ENCODE measurements at regions not wholly inside any gene's neighbourhood (a gene's known extent, or its start where the extent isn't known, plus 50 kb on each side); places are given as distances from the start of the nearest gene placed in this dataset.

DNA sequence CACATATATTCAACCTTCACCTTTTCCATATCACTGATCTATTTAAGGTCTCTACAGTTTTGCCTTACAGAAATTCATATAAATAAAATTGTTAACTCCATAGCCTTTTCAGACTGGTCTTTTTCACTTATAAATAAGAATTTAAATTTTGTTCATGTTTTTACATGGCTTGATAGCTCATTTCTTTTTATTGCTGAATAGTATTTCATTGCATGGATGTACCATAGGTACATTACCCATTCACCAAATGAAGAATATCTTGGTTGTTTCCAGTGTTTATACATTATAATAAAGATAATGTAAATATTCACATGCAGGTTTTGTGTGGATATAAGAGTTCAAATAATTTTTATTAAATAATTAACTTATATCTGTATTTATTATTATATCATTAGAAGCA is 1765.0 kb downstream of the OTOL1 start:
- Mint-ChIP-seq H3K4me1 (no peaks in the 10 kb centered on the region), H3K4me3 (no peak overlapping the region), H3K27me3 (no peaks in the 10 kb centered on the region), H3K9me3 (peaks cover 3 to 37% (median 7%) of the 10 kb centered on the region in 7 donors), H3K27ac (no peak overlapping the region), H3K36me3 (no peaks in the 10 kb centered on the region)
- no peaks in the 10 kb centered on the region for H3K4me1 ChIP-seq (ENCODE audit: control insufficient read depth, insufficient read depth, low read length, poor library complexity, severe bottlenecking)
- no peaks in the 10 kb centered on the region for H3K9me3 ChIP-seq (ENCODE audit: control insufficient read depth in 2 of 2, low read length in 2 of 2)
- no peaks in the 10 kb centered on the region for H3K36me3 ChIP-seq (ENCODE audit: control insufficient read depth, insufficient read depth, low read length)
- no peaks in the 10 kb centered on the region for H3K27me3 ChIP-seq (ENCODE audit: control insufficient read depth, insufficient read depth, low read length)
- H3K4me3 ChIP-seq (ENCODE audit: low read depth, low read length) = no peak overlapping the region
- ATAC-seq (ENCODE audit: low read depth in 2 of 2) (no peak), DNase-seq (no peak)
- H3K27ac ChIP-seq (ENCODE audit: insufficient read depth, low read length, poor library complexity, severe bottlenecking) = no peak overlapping the region

DNA sequence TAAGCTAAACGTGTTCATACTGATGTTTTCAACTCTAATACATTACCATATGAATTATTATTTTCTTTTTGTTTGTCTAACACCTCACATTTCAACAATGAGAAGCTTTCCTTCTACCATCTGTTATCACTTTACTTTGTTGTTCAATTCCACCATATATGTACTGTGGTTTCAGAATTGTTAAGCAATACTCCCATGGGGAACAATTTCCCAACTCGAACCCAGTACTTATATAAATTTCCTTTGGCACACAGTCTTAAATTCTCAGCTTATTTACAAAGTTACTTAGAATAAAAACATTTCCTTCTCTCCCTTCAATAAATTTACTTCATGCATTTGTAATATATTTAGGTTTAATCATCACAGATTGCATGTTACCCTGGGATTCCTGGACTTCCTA is 1764.4 kb downstream of the OTOL1 start:
- peaks cover 3 to 43% (median 7%) of the 10 kb centered on the region in 7 donors for H3K9me3 Mint-ChIP-seq
- H3K36me3 ChIP-seq (ENCODE audit: control insufficient read depth, insufficient read depth, low read length) = no peaks in the 10 kb centered on the region
- no peak overlapping the region for H3K4me3 ChIP-seq (ENCODE audit: low read depth, low read length)
- H3K27me3 Mint-ChIP-seq = no peaks in the 10 kb centered on the region
- no peaks in the 10 kb centered on the region for H3K4me1 Mint-ChIP-seq
- H3K4me1 ChIP-seq (ENCODE audit: control insufficient read depth, insufficient read depth, low read length, poor library complexity, severe bottlenecking) = no peaks in the 10 kb centered on the region
- H3K27me3 ChIP-seq (ENCODE audit: control insufficient read depth, insufficient read depth, low read length) = no peaks in the 10 kb centered on the region
- H3K36me3 Mint-ChIP-seq = no peaks in the 10 kb centered on the region
- no peak overlapping the region for H3K27ac Mint-ChIP-seq
- H3K9me3 ChIP-seq (ENCODE audit: control insufficient read depth in 2 of 2, low read length in 2 of 2) = no peaks in the 10 kb centered on the region
- DNase-seq (no peak), ATAC-seq (ENCODE audit: low read depth in 2 of 2) (no peak)
- H3K4me3 Mint-ChIP-seq = no peak overlapping the region
- no peak overlapping the region for H3K27ac ChIP-seq (ENCODE audit: insufficient read depth, low read length, poor library complexity, severe bottlenecking)

DNA sequence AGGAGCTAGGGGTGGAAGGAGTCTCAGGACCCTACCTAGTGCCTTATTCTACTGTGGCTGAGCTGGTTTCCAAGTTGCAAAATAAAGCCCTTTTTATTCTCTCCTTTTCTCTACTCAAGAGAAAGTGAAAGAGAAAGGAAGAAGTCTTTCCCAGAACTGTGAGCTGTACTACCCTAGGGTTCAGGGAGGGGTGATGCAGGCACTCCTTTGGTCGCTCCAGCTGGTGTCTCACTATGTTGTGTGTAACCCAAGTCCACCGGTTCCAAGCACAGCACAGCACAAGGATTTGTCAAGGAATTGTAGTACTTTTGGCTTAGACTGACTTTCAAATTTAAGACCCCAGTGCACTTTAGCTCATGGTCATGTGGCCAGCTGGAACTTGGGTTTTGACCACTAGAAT is 1721.7 kb downstream of the OTOL1 start:
- Histone ChIP-seq H3K36me3 (ENCODE audit: control insufficient read depth, insufficient read depth, low read length) (no peaks in the 10 kb centered on the region), H3K27ac (ENCODE audit: insufficient read depth, low read length, poor library complexity, severe bottlenecking) (no peak overlapping the region), H3K4me1 (ENCODE audit: control insufficient read depth, insufficient read depth, low read length, poor library complexity, severe bottlenecking) (no peaks in the 10 kb centered on the region), H3K4me3 (ENCODE audit: low read depth, low read length) (no peak overlapping the region), H3K27me3 (ENCODE audit: control insufficient read depth, insufficient read depth, low read length) (no peaks in the 10 kb centered on the region), H3K9me3 (ENCODE audit: control insufficient read depth in 2 of 2, low read length in 2 of 2) (peaks cover 2 to 6% of the 10 kb centered on the region in 2 experiments)
- no peak for DNase-seq
- Mint-ChIP-seq H3K4me1 (no peaks in the 10 kb centered on the region), H3K36me3 (no peaks in the 10 kb centered on the region), H3K4me3 (no peak overlapping the region), H3K27ac (no peak overlapping the region), H3K9me3 (peaks cover 1 to 17% (median 10%) of the 10 kb centered on the region in 7 donors), H3K27me3 (no peaks in the 10 kb centered on the region)
- ATAC-seq (ENCODE audit: low read depth in 2 of 2) = no peak

DNA sequence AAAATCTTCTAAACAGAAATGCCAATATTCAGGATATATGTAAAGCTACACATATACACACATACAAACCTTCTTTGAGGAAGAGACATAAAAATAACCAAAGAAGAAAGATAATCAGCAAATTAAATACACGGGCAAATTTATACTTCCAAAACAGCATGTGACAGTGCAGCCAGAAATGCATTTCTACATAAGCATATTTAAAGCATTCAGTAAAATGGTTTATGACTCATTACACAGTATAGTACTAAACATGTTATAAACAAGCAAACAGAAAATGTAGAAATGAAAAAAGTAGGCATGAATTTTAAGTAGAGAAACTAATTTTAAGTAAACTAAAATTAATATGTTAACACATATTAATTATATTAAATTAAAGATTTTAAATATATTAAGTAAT is 1717.2 kb downstream of the OTOL1 start:
- Mint-ChIP-seq H3K9me3 (peaks cover 1 to 14% (median 5%) of the 10 kb centered on the region in 7 donors), H3K27me3 (no peaks in the 10 kb centered on the region), H3K4me1 (no peaks in the 10 kb centered on the region), H3K36me3 (no peaks in the 10 kb centered on the region), H3K4me3 (no peak overlapping the region), H3K27ac (no peak overlapping the region)
- no peak for ATAC-seq (ENCODE audit: low read depth in 2 of 2)
- Histone ChIP-seq H3K36me3 (ENCODE audit: control insufficient read depth, insufficient read depth, low read length) (no peaks in the 10 kb centered on the region), H3K4me3 (ENCODE audit: low read depth, low read length) (no peak overlapping the region), H3K9me3 (ENCODE audit: control insufficient read depth in 2 of 2, low read length in 2 of 2) (peaks cover 2 to 6% of the 10 kb centered on the region in 2 experiments), H3K4me1 (ENCODE audit: control insufficient read depth, insufficient read depth, low read length, poor library complexity, severe bottlenecking) (no peaks in the 10 kb centered on the region), H3K27me3 (ENCODE audit: control insufficient read depth, insufficient read depth, low read length) (no peaks in the 10 kb centered on the region), H3K27ac (ENCODE audit: insufficient read depth, low read length, poor library complexity, severe bottlenecking) (no peak overlapping the region)
- DNase-seq = no peak

DNA sequence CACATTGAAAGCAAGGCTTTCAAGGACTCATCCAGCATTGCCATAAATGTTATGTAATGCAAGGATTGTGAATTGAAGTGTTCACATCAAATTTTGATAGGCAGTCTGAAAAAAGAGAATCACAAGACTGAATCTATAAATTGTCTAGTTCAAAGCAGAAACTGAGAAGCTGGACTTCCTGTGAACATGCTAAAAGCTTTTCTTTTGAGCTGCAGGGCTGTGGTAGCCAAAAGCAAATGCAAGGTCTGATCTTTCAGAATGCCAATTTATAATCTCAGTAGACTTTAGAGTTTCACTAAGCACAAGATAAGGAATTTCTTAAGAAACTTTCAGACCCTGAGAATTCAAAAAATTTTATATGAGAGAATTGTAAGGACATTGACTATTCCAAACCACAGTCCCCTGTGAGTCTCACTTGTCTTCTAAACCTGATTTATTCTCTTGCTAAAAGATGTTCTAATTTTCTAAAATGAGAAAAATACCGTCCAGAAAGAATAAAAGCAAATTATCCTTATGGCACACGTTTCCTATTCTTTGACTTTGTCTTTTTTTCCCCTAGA is 1700.3 kb downstream of the OTOL1 start:
- DNase-seq = no peak
- Mint-ChIP-seq H3K4me3 (no peak overlapping the region), H3K36me3 (no peaks in the 10 kb centered on the region), H3K27ac (no peak overlapping the region), H3K9me3 (peaks cover 0 to 16% (median 4%) of the 10 kb centered on the region in 7 donors), H3K27me3 (no peaks in the 10 kb centered on the region), H3K4me1 (no peaks in the 10 kb centered on the region)
- Histone ChIP-seq H3K4me3 (ENCODE audit: low read depth, low read length) (no peak overlapping the region), H3K27ac (ENCODE audit: insufficient read depth, low read length, poor library complexity, severe bottlenecking) (no peak overlapping the region), H3K27me3 (ENCODE audit: control insufficient read depth, insufficient read depth, low read length) (no peaks in the 10 kb centered on the region), H3K4me1 (ENCODE audit: control insufficient read depth, insufficient read depth, low read length, poor library complexity, severe bottlenecking) (no peaks in the 10 kb centered on the region), H3K36me3 (ENCODE audit: control insufficient read depth, insufficient read depth, low read length) (no peaks in the 10 kb centered on the region), H3K9me3 (ENCODE audit: control insufficient read depth in 2 of 2, low read length in 2 of 2) (peaks cover 0 to 5% of the 10 kb centered on the region in 2 experiments)
- no peak for ATAC-seq (ENCODE audit: low read depth in 2 of 2)

DNA sequence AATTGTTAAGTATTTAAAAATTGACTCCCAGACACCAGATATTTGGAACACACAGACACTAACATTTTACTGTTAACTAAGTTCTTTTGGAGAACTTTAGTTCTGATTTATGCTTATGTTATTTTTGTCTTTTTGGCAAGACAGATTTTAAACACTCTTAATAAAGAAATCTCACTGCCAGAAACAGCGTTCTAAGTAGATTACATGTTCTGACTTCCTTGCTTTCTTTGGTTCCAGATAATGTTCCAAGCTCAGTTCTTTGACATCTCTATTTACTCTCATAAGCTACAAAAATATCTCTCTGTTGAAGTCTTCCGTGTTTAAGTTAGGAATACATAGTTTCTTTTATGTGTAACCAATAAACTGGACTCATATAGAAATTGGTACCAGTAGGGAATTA is 1699.6 kb downstream of the OTOL1 start:
- Histone ChIP-seq H3K9me3 (ENCODE audit: control insufficient read depth in 2 of 2, low read length in 2 of 2) (peaks cover 0 to 5% of the 10 kb centered on the region in 2 experiments), H3K4me1 (ENCODE audit: control insufficient read depth, insufficient read depth, low read length, poor library complexity, severe bottlenecking) (no peaks in the 10 kb centered on the region), H3K27ac (ENCODE audit: insufficient read depth, low read length, poor library complexity, severe bottlenecking) (no peak overlapping the region), H3K36me3 (ENCODE audit: control insufficient read depth, insufficient read depth, low read length) (no peaks in the 10 kb centered on the region), H3K4me3 (ENCODE audit: low read depth, low read length) (no peak overlapping the region), H3K27me3 (ENCODE audit: control insufficient read depth, insufficient read depth, low read length) (no peaks in the 10 kb centered on the region)
- Mint-ChIP-seq H3K27me3 (no peaks in the 10 kb centered on the region), H3K4me1 (no peaks in the 10 kb centered on the region), H3K27ac (no peak overlapping the region), H3K4me3 (no peak overlapping the region), H3K9me3 (peaks cover 0 to 15% (median 4%) of the 10 kb centered on the region in 7 donors), H3K36me3 (no peaks in the 10 kb centered on the region)
- DNase-seq = no peak
- ATAC-seq (ENCODE audit: low read depth in 2 of 2) = no peak

DNA sequence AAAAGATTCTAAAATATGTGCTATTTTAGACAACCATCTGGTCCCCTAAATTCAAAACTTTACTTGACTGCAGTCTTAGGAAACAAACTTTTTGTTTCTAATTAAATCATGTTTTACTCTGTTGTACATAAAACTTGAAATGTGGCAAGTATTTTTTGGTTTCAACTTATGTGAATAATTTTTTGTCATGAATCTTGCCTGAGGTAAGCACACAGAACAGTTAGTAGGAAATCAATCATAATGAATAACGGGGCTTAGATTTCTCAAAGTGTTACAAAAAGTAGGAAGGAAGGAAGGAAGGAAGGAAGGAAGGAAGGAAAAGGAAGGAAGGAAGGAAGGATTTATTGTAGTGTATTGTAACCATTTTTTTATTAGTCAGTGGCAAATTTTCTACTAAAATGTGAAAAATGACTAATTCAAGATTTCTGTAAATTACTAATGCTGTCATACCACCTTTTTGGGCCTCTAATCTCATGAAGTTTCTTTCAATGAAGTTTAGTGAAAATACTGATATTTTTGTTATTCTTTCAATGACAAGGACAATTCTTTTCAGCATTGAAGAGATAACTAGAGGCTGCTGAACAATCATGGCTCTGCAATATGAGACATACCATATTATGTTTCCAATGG is 1689.2 kb downstream of the OTOL1 start:
- Mint-ChIP-seq H3K4me3 (no peak overlapping the region), H3K4me1 (no peaks in the 10 kb centered on the region), H3K27me3 (no peaks in the 10 kb centered on the region), H3K27ac (no peak overlapping the region), H3K36me3 (no peaks in the 10 kb centered on the region), H3K9me3 (peaks cover 2 to 25% (median 4%) of the 10 kb centered on the region in 7 donors)
- DNase-seq = no peak
- H3K4me3 ChIP-seq (ENCODE audit: low read depth, low read length) = no peak overlapping the region
- no peaks in the 10 kb centered on the region for H3K36me3 ChIP-seq (ENCODE audit: control insufficient read depth, insufficient read depth, low read length)
- no peaks in the 10 kb centered on the region for H3K4me1 ChIP-seq (ENCODE audit: control insufficient read depth, insufficient read depth, low read length, poor library complexity, severe bottlenecking)
- H3K9me3 ChIP-seq (ENCODE audit: control insufficient read depth in 2 of 2, low read length in 2 of 2) = no peaks in the 10 kb centered on the region
- H3K27ac ChIP-seq (ENCODE audit: insufficient read depth, low read length, poor library complexity, severe bottlenecking) = no peak overlapping the region
- H3K27me3 ChIP-seq (ENCODE audit: control insufficient read depth, insufficient read depth, low read length) = no peaks in the 10 kb centered on the region
- no peak for ATAC-seq (ENCODE audit: low read depth in 2 of 2)

DNA sequence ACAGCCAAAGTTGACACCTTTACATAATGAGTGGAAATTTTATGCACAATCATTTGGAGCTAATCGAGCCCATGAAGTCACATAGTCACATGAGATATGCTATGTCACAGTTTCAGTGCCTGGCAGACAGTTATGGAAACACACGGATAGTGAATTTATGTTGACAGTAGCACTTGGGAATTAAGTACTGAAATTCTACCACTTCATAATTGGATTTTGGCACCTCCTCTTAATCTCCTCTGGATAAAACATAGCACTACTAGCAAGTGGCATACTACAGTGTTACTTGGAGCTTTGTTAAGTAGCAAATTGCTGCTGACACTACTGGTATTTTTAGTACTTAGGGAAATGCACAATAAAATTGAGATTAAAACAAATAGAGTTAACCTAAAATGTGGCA is 1679.4 kb downstream of the OTOL1 start:
- no peak overlapping the region for H3K4me3 ChIP-seq (ENCODE audit: low read depth, low read length)
- H3K36me3 Mint-ChIP-seq = no peaks in the 10 kb centered on the region
- no peak for DNase-seq
- ATAC-seq (ENCODE audit: low read depth in 2 of 2) = no peak
- H3K9me3 ChIP-seq (ENCODE audit: control insufficient read depth in 2 of 2, low read length in 2 of 2) = peaks cover 0 to 7% of the 10 kb centered on the region in 2 experiments
- H3K27ac ChIP-seq (ENCODE audit: insufficient read depth, low read length, poor library complexity, severe bottlenecking) = no peak overlapping the region
- no peaks in the 10 kb centered on the region for H3K4me1 ChIP-seq (ENCODE audit: control insufficient read depth, insufficient read depth, low read length, poor library complexity, severe bottlenecking)
- no peak overlapping the region for H3K4me3 Mint-ChIP-seq
- no peaks in the 10 kb centered on the region for H3K4me1 Mint-ChIP-seq
- H3K36me3 ChIP-seq (ENCODE audit: control insufficient read depth, insufficient read depth, low read length) = no peaks in the 10 kb centered on the region
- H3K27me3 Mint-ChIP-seq = no peaks in the 10 kb centered on the region
- H3K27me3 ChIP-seq (ENCODE audit: control insufficient read depth, insufficient read depth, low read length) = no peaks in the 10 kb centered on the region
- peaks cover 0 to 13% (median 6%) of the 10 kb centered on the region in 7 donors for H3K9me3 Mint-ChIP-seq
- H3K27ac Mint-ChIP-seq = no peak overlapping the region

Measured in CD4-positive, CD25-positive, alpha-beta regulatory T cell (primary cell).